Subcutaneous abdominal adipose tissue (tissue), 5 donors: ENCODE measurements at regions not wholly inside any gene's neighbourhood (a gene's known extent, or its start where the extent isn't known, plus 50 kb on each side); places are given as distances from the start of the nearest gene placed in this dataset.

Source experiments
- H3K27ac ChIP-seq: one replicate; pipeline ENCODE4 v1.7.0; 2013; ENCODE audit warnings: low read depth, mild to moderate bottlenecking, inconsistent platforms, low read length, moderate library complexity
- H3K27me3 ChIP-seq, 5 donors: one replicate each; pipeline ENCODE4 v1.7.0; 2013; ENCODE audit warnings: low read length in 5 of 5, inconsistent platforms in 1 of 5; ENCODE audit not compliant: control insufficient read depth in 5 of 5, insufficient read depth in 4 of 5
- H3K36me3 ChIP-seq, 5 donors: one replicate each; pipeline ENCODE4 v1.7.0; 2013; ENCODE audit warnings: low read length in 5 of 5; ENCODE audit not compliant: control insufficient read depth in 5 of 5, insufficient read depth in 5 of 5
- H3K4me1 ChIP-seq, 5 donors: one replicate each; pipeline ENCODE4 v1.7.0; 2013; ENCODE audit warnings: low read length in 5 of 5, mild to moderate bottlenecking in 3 of 5, moderate library complexity in 1 of 5; ENCODE audit not compliant: control insufficient read depth in 5 of 5, insufficient read depth in 5 of 5
- H3K4me3 ChIP-seq, 5 donors: one replicate each; pipeline ENCODE4 v1.7.0; 2013; ENCODE audit warnings: low read length in 5 of 5, low read depth in 1 of 5
- H3K9ac ChIP-seq, 5 donors: one replicate each; pipeline ENCODE4 v1.7.0; 2013; ENCODE audit warnings: low read length in 5 of 5, mild to moderate bottlenecking in 4 of 5, moderate library complexity in 3 of 5
- H3K9me3 ChIP-seq, 5 donors: one replicate each; pipeline ENCODE4 v1.7.0; 2013; ENCODE audit warnings: low read length in 5 of 5; ENCODE audit not compliant: control insufficient read depth in 5 of 5
- donor health status: healthy.
- donor health status: healthy.
- donor health status: healthy.
- donor health status: healthy.
- donor health status: healthy.

GRCh38 chr4:159015841-159016240 is 87.0 kb upstream of the RAPGEF2 start:
- Histone ChIP-seq H3K9ac (no peak overlapping the region), H3K9me3 (no peaks in the 10 kb centered on the region), H3K4me3 (no peak overlapping the region), H3K36me3 (no peaks in the 10 kb centered on the region), H3K4me1 (peaks cover 0 to 50% (median 23%) of the 10 kb centered on the region in 5 donors), H3K27ac (peak overlapping the region; percentile 84), H3K27me3 (no peaks in the 10 kb centered on the region)

DNA sequence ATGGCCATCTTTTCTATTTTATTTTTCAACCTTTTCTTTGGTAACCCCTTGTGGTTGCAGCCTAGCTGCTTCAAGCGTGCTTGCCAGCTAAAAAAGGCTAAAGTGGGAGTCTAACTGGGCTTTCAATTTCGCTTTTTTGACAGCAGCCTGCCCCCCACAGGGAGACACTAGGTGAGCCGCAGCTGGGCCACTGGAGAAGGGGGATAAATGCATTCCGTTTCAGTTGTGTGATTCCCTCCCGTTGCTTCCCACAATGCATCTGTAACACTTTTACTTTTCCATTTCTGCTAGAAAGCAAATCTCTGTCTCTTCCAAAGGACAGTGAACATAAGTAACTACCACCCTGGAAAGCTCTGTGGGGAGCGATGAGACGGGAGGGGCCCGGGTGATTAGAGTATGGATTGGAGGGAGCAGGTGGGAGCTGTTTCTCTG is 86.3 kb upstream of the RAPGEF2 start:
- Histone ChIP-seq H3K27ac (peak overlapping the region; percentile 84), H3K27me3 (no peaks in the 10 kb centered on the region), H3K4me1 (peaks cover 0 to 42% (median 17%) of the 10 kb centered on the region in 5 donors), H3K36me3 (no peaks in the 10 kb centered on the region), H3K9ac (no peak overlapping the region), H3K4me3 (no peak overlapping the region), H3K9me3 (no peaks in the 10 kb centered on the region)

DNA sequence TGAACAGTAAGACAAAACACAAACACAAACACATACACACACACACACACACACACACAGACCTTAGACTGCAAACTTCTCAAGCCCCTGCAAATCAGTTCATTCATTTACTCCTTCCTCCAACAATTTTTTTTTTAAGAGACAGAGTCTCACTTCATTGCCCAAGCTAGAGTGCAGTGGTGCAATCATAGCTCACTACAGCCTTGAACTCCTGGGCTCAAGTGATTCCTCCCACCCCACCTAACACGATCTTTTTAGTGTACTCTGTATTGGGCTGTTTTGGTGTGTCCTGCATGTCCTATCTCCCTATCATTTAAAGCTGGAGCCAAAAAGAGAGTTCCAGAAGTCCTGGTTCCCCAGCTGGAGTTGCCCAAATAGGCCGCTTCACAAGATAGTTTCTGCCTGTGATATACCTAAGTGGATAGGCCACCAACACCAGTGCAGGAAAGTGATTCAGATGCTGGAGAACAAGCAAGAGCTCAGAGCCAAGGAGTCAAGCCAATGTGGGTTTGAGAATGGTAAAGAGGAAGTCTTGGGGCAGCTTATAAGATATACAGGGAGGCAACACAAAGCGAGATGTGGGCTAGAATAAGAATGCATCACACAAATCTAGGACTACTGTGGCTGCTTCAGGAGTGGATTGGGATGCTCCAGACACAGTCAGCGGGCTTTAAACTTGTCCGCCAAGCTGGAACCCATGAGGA is 85.4 kb upstream of the RAPGEF2 start:
- Histone ChIP-seq H3K4me3 (no peak overlapping the region), H3K9me3 (no peaks in the 10 kb centered on the region), H3K36me3 (no peaks in the 10 kb centered on the region), H3K9ac (no peak overlapping the region), H3K4me1 (peaks cover 0 to 37% (median 14%) of the 10 kb centered on the region in 5 donors), H3K27me3 (no peaks in the 10 kb centered on the region), H3K27ac (peak overlapping the region; percentile 84)

- Histone ChIP-seq H3K9me3 (no peaks in the 10 kb centered on the region), H3K4me1 (peaks cover 0 to 35% (median 14%) of the 10 kb centered on the region in 5 donors), H3K9ac (no peak overlapping the region), H3K27ac (no peak overlapping the region), H3K4me3 (no peak overlapping the region), H3K27me3 (no peaks in the 10 kb centered on the region), H3K36me3 (no peaks in the 10 kb centered on the region)
Observed at GRCh38 chr4:159018062-159018629, 84.7 kb upstream of the RAPGEF2 start.

GRCh38 chr4:159019356-159019755 is 83.5 kb upstream of the RAPGEF2 start:
- Histone ChIP-seq H3K4me1 (peaks cover 0 to 23% (median 12%) of the 10 kb centered on the region in 5 donors), H3K9me3 (no peaks in the 10 kb centered on the region), H3K27ac (no peak overlapping the region), H3K9ac (no peak overlapping the region), H3K36me3 (no peaks in the 10 kb centered on the region), H3K27me3 (no peaks in the 10 kb centered on the region), H3K4me3 (no peak overlapping the region)

GRCh38 chr4:159021597-159022385 is 81.1 kb upstream of the RAPGEF2 start:
- H3K9ac ChIP-seq = no peak overlapping the region
- H3K9me3 ChIP-seq = no peaks in the 10 kb centered on the region
- peaks cover 0 to 9% (median 5%) of the 10 kb centered on the region in 5 donors for H3K4me1 ChIP-seq
- H3K4me3 ChIP-seq = no peak overlapping the region
- no peaks in the 10 kb centered on the region for H3K36me3 ChIP-seq
- H3K27me3 ChIP-seq = no peaks in the 10 kb centered on the region
- H3K27ac ChIP-seq = no peak overlapping the region

GRCh38 chr4:159023741-159024140 is 79.1 kb upstream of the RAPGEF2 start:
- H3K27me3 ChIP-seq = no peaks in the 10 kb centered on the region
- H3K9ac ChIP-seq = no peak overlapping the region
- H3K36me3 ChIP-seq = no peaks in the 10 kb centered on the region
- H3K9me3 ChIP-seq = no peaks in the 10 kb centered on the region
- H3K27ac ChIP-seq = no peak overlapping the region
- peaks cover 0 to 4% (median 0%) of the 10 kb centered on the region in 5 donors for H3K4me1 ChIP-seq
- no peak overlapping the region for H3K4me3 ChIP-seq

DNA sequence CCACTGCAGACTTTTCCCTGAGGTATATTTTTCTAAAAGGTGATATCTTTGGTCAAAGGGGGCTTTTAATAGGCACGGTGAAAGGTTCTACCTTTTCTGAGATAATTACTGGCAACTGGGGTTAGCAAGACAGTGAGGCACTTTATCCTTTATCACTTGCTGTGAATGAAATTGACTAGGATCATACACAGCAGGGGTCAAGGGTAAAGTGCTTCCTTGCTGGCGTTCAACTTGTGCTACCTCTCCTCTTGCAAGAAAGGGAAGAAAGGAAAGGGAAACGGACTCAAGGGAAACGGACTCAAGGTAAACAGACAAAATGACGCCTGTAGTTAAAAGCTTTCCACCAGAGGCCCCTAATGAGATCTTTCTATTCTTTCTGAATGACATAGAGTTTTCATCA is 78.6 kb upstream of the RAPGEF2 start:
- H3K27ac ChIP-seq = no peak overlapping the region
- no peak overlapping the region for H3K9ac ChIP-seq
- no peaks in the 10 kb centered on the region for H3K36me3 ChIP-seq
- H3K4me3 ChIP-seq = no peak overlapping the region
- no peaks in the 10 kb centered on the region for H3K27me3 ChIP-seq
- H3K9me3 ChIP-seq = no peaks in the 10 kb centered on the region
- peaks cover 0 to 4% (median 0%) of the 10 kb centered on the region in 5 donors for H3K4me1 ChIP-seq

- no peak overlapping the region for H3K27ac ChIP-seq
- no peaks in the 10 kb centered on the region for H3K36me3 ChIP-seq
- no peak overlapping the region for H3K4me3 ChIP-seq
- H3K9ac ChIP-seq = no peak overlapping the region
- H3K9me3 ChIP-seq = no peaks in the 10 kb centered on the region
- peaks cover 0 to 4% (median 0%) of the 10 kb centered on the region in 5 donors for H3K4me1 ChIP-seq
- H3K27me3 ChIP-seq = no peaks in the 10 kb centered on the region
Observed at GRCh38 chr4:159024828-159025227, 78.1 kb upstream of the RAPGEF2 start.

GRCh38 chr4:159026329-159026728 is 76.5 kb upstream of the RAPGEF2 start:
- H3K4me1 ChIP-seq = peaks cover 0 to 4% (median 0%) of the 10 kb centered on the region in 5 donors
- no peak overlapping the region for H3K27ac ChIP-seq
- no peaks in the 10 kb centered on the region for H3K9me3 ChIP-seq
- H3K9ac ChIP-seq = no peak overlapping the region
- H3K36me3 ChIP-seq = no peaks in the 10 kb centered on the region
- H3K27me3 ChIP-seq = no peaks in the 10 kb centered on the region
- no peak overlapping the region for H3K4me3 ChIP-seq
